Loucy (cell line): ENCODE measurements at regions not wholly inside any gene's neighbourhood (a gene's known extent, or its start where the extent isn't known, plus 50 kb on each side); places are given as distances from the start of the nearest gene placed in this dataset.

Experiments
- EZH2phosphoT487 ChIP-seq: fragments of 200-600 bp; IDR thresholded peaks from 2 replicates; pipeline ENCODE4 v1.6.1; 2018; ENCODE audit warnings: antibody characterized with exemption, mild to moderate bottlenecking, moderate library complexity, borderline replicate concordance
- TF ChIP-seq, protein P1 (sequence below): fragments of 200-600 bp; sonication (generic); conservative IDR thresholded peaks from 2 replicates; pipeline ENCODE4 v1.5.1; 2014; ENCODE audit warnings: mild to moderate bottlenecking, antibody characterized with exemption, low read length

DNA sequence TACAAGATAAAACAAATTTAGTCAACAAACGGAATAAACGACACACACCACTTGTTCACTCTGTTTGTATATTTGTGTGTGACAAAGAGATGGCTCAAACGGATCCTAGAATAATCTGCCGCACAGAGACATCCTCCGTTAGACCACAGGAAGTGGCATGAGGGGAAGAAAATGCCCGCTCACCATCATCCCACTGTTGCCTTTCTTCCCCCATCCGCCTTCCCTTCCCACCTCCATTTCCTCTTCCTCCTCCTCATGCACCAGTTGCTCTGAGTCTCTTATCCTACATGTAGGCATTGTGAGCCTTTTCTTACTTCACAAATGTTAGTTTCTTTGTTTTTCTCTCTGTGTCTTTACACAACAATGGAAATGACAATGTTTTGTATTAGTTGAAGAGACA is 228.5 kb upstream of the SMIM21 start:
- TF ChIP-seq, protein P1, sequence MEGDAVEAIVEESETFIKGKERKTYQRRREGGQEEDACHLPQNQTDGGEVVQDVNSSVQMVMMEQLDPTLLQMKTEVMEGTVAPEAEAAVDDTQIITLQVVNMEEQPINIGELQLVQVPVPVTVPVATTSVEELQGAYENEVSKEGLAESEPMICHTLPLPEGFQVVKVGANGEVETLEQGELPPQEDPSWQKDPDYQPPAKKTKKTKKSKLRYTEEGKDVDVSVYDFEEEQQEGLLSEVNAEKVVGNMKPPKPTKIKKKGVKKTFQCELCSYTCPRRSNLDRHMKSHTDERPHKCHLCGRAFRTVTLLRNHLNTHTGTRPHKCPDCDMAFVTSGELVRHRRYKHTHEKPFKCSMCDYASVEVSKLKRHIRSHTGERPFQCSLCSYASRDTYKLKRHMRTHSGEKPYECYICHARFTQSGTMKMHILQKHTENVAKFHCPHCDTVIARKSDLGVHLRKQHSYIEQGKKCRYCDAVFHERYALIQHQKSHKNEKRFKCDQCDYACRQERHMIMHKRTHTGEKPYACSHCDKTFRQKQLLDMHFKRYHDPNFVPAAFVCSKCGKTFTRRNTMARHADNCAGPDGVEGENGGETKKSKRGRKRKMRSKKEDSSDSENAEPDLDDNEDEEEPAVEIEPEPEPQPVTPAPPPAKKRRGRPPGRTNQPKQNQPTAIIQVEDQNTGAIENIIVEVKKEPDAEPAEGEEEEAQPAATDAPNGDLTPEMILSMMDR: no peak
- no peak for TF ChIP-seq EZH2phosphoT487
